SHP77 treated with DMSO at 0.1 percent for 48 hours (cell line): ENCODE measurements at regions not wholly inside any gene's neighbourhood (a gene's known extent, or its start where the extent isn't known, plus 50 kb on each side); places are given as distances from the start of the nearest gene placed in this dataset.
A peak's percentile ranks its signal among the peaks of the same experiment; 100 is the strongest.

Source experiments
- DNase-seq: peaks from one replicate; lab custom pipeline; 2025; lab: John Stamatoyannopoulos, UW

GRCh38 chrX:143171703-143172102, 146.0 kb downstream of the SPANXN4 start:
- DNase-seq: no peak

- no peak for DNase-seq
These were observed 140.1 kb downstream of the SPANXN4 start for GRCh38 chrX:143165778-143166177.

- DNase-seq: no peak
These were observed 114.0 kb downstream of the SPANXN4 start for GRCh38 chrX:143139681-143140080.

- peak; percentile 80 for DNase-seq
These were observed 95.7 kb downstream of the SPANXN4 start for GRCh38 chrX:143121477-143121876.

GRCh38 chrX:143115466-143115865, 89.7 kb downstream of the SPANXN4 start:
- no peak for DNase-seq

GRCh38 chrX:143095816-143096215, 70.1 kb downstream of the SPANXN4 start:
- DNase-seq: no peak

- DNase-seq: no peak
These were observed 69.6 kb downstream of the SPANXN4 start for GRCh38 chrX:143095321-143095720.

GRCh38 chrX:143094417-143095023, 68.8 kb downstream of the SPANXN4 start:
- DNase-seq: no peak
